HG02759 (cell line): ENCODE measurements at regions not wholly inside any gene's neighbourhood (a gene's known extent, or its start where the extent isn't known, plus 50 kb on each side); places are given as distances from the start of the nearest gene placed in this dataset.

Experiments
- ATAC-seq: cut with Tn5 transposase; IDR thresholded peaks from one replicate; pipeline ENCODE4 v1.9.1; 2021; ENCODE audit warnings: mild to moderate bottlenecking, moderate library complexity; ENCODE audit not compliant: unreplicated experiment

DNA sequence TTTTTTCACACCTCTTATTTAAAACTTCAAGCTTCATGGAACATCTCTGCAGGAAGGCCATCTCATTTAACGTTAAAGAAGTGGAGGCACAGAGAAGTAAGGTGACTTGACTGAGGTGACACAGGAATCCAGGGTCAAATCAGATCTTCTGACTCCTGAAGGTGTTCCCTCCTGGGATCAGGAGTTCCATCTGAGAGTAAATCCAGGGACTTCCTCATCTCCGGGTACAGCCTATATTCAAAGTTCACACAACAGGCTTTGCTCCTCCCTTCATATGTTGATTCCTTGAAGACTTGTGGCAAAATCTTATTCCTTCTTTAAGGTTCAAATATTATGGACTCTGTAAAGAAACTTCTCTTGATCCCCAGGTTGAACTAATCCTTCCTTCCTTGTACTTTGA is 313.1 kb upstream of the CLINT1 start:
- no peak for ATAC-seq

GRCh38 chr5:158170534-158170933 is 311.6 kb upstream of the CLINT1 start:
- no peak for ATAC-seq

DNA sequence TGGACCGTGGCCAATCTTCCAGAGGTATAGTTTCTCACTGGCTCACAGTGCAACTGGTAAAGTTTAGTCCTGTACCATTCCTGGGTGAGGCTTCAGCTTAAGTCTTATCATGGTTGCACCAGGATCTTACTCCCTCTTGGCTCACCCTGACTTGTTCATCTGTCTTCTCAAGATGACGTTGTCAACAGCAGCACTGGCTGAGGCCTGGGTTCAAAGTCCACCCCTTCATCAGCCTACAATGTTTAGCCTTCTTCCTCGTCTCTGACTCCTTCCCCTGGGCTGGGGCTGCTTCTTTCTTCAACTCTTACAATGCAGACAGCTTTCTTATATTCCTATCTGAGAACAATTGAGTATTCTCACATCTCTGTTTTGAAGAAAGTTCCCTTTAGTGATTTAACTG is 311.1 kb upstream of the CLINT1 start:
- no peak for ATAC-seq

DNA sequence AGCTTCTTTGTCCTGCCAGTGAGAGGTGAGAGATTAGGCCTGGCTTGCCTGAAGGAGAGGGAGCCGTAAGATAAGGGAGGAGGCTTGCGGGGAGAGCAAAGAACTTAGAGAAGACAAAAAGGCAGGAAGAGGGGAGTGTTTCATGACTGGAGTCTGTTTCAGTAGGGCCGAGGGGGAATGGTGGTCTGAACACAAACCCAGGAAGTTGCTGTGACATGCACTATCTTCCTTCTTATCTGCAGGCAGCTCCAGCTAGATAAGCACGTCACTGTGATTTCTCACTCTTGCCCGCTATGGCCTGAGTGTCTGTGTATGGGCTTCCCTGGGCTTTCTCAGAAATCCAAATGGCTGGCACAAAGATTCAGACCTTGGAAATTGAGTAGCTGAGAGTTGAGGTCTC is 307.5 kb upstream of the CLINT1 start:
- ATAC-seq, result no peak

GRCh38 chr5:158165647-158166046 is 306.7 kb upstream of the CLINT1 start:
- ATAC-seq, result no peak

DNA sequence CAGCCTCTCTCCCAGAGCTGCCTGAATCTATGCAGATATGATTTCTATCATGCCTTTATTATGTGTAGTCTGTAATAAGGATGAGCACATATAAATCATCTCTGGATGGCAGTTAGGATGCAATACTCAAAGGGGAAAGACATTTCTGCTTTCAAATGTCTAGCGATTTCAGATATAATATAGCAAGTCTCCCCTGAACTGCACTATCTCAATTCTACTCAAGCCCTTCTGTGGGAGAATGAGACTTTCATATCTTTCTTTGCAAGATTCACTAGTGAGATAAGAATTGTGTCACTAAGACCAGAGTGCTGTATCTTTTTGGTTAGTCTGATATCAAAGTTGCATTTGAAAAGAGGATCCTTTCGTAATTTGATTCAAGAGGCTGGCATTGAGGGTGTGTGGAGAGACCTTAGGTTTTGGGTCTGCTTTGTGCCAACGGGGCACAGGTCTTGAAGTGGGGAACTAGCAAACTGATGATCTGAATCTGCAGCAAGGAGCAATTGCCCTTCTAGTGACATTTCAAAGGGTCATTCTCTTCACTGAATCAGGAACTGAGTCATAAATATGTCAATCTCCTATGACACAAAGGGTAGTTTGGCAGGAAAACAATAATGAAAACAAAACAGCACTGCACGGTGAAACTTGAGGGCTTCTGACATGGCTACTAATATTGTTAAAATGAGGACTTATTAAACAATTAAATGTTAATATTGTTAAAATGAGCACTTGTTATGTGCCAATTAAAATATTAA is 305.5 kb upstream of the CLINT1 start:
- no peak for ATAC-seq

DNA sequence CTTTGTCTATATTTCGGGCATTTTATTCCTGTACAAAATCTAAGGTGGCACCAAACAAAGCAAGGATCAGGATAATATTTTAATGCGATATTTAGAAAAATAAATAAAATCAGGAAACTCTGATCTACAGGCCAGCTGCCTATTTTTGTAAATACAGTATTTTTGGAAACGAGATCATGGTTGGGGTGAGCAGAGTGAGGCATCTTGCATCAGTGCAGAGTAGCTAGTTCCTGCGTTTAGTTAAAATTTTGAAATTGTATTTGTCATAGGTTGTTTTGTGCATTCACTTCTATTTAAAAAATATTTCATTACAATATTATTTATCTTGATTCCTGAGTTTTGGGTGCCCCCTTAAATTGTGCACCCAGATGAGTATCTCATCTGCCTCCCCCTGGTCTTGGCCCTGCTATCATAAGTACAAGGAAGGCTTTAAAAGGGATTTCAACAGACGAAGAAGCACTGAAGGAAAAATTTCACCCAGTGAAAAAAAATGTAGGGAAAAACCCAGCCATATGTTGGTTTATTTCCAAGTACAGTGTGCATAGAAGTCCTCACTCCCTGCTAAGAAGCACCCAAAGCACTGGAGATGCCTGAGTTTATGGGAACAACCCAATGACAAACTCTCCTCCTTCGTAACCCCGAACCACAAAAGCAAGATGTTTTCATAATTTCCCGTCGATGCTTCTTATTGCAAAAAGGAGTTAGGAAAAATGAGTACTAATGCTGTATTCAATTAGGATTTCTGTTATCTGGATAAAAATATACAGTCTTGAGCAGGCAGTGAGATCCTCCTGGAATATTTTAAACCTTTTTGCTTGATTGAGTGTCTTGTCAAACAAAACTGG is 304.7 kb upstream of the CLINT1 start:
- ATAC-seq, result no peak

- no peak for ATAC-seq
These were observed 303.6 kb upstream of the CLINT1 start for GRCh38 chr5:158162479-158163034.

DNA sequence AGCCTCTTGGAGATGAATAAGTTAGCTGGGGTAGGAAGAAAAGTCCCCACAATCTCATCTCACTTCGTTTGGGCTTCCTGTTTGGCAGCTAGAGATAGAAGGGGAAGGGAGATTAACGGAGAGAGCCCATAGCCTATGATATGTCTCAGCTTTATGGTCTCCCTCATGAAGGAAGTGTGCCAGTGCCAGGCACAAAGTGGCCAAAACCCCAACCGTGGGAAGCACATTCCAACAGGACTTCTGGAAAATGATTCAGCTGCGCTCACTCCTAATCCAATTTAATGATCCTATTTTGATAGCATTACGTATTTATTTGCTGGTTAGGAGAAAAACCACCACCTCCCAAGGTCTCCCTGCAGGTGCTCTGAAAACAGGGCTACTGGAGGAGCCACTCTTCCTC is 303.1 kb upstream of the CLINT1 start:
- no peak for ATAC-seq

- no peak for ATAC-seq
These were observed 300.7 kb upstream of the CLINT1 start for GRCh38 chr5:158159621-158160020.

DNA sequence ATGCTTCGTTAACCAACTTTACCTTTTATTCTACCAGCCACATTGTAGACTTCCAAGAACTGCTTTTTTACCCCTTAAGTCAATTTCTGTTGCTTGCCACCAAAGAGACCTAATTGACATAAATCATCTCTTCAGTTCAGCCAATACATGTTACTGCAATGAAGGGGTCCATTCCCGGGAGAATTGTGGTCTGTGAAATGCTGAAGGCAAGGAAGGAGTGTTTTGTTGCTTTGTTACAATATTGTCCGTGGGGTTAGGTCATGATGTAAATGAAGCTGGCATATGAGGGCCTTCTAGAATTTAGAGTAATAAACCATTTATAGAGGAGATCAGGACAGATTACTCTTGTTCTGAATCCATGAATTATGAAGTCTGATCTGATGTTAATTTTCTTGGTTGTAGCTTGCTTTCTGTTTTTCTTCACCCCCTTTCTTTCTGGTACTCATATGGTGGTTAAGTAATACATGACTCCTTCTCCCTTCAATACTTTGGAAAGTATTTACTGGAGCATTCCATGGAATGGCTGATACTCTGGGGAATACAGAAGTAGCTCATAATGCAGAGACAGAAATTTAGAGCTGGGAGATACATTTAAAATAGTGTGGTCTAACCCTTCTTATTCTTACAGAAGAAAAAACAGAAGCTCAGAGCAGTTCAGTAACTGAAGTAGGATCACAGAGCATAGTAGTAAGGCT is 297.0 kb upstream of the CLINT1 start:
- no peak for ATAC-seq

- no peak for ATAC-seq
These were observed 296.1 kb upstream of the CLINT1 start for GRCh38 chr5:158155067-158155466.

DNA sequence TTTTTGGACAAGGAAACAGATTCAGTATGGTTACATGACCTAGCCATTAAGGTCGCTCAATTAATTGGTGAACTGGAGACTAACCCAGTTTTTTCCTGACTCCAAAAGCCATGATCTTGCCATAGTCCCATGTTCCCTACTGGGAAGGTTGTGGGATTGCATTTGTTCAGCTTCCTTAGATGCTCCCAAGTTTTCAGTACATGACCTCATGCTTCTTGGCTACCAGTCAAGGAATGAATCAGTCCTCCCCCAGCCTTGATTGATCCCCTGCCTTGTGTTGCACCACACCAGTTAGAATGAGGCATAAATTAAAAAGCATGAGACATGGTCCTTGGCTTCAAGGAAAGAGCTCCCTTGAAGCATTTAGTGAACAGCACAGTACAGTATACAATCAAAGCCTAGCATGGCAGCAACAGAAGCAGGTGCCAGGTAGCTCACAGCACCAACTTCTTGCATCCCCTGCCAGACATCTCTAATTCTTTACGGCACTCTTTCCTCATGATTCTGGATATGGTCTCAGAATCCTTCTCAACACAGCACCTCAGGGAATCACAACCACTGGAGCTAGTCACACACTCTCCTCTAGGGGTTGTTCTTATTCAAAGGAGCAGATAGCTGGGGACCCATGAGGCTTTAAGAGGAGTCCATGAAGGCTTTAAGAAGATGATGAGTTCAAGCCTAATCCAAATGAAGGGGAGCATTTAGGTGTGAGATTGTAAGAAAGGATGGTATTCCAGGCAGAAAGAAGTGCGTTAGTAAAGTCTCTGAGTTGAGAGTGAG is 295.5 kb upstream of the CLINT1 start:
- ATAC-seq, result no peak

GRCh38 chr5:158153508-158153907 is 294.6 kb upstream of the CLINT1 start:
- no peak for ATAC-seq

GRCh38 chr5:158152136-158152535 is 293.2 kb upstream of the CLINT1 start:
- no peak for ATAC-seq

GRCh38 chr5:158147227-158147626 is 288.3 kb upstream of the CLINT1 start:
- no peak for ATAC-seq

- no peak for ATAC-seq
These were observed 286.9 kb upstream of the CLINT1 start for GRCh38 chr5:158145827-158146226.

DNA sequence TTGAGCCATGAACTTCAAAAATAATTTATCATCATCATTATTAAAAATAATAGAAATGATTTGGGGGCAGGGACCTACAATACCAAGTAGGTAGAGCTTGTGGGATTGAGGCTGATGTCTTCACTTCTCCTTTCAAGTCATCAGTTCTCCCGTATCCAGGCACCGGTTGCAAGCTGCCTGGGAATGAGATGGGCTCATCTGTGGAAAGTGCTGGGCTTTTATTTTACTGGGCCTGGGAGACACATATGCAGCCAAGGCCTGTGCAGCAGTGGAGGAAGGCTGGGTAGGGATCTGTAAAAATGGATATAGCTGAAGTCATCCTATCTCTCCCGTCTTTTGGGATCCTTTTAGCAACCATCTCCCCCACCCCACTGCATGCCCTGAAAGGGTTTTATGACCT is 284.1 kb upstream of the CLINT1 start:
- ATAC-seq, result no peak

GRCh38 chr5:158142156-158142555 is 283.2 kb upstream of the CLINT1 start:
- ATAC-seq, result no peak

GRCh38 chr5:158140120-158140731 is 281.3 kb upstream of the CLINT1 start:
- no peak for ATAC-seq
